ENCODE measurements at regions not wholly inside any gene's neighbourhood (a gene's known extent, or its start where the extent isn't known, plus 50 kb on each side); places are given as distances from the start of the nearest gene placed in this dataset.

- no peaks in the 10 kb centered on the region for H3K27me3 ChIP-seq (replicated peaks; ENCODE audit: insufficient read depth)
- H3K4me3 ChIP-seq, result no peak overlapping the region
- H3K4me1 ChIP-seq (ENCODE audit: insufficient read depth), result no peaks in the 10 kb centered on the region
- no peak overlapping the region for H2AFZ ChIP-seq
- H4K20me1 ChIP-seq (ENCODE audit: insufficient read depth), result no peaks in the 10 kb centered on the region
- no peak overlapping the region for H3K4me2 ChIP-seq (ENCODE audit: unreplicated experiment)
- no peaks in the 10 kb centered on the region for H3F3A ChIP-seq (ENCODE audit: insufficient read depth)
- no peaks in the 10 kb centered on the region for H3K9me3 ChIP-seq (ENCODE audit: low read depth)
- TF ChIP-seq EZH2 (IDR thresholded peaks at IDR 0.05; ENCODE audit: insufficient read depth, poor library complexity, severe bottlenecking) (no peak), EZH2phosphoT487 (IDR thresholded peaks at IDR 0.05; ENCODE audit: insufficient read depth, low read depth) (no peak)
- no peak for DNase-seq
- H3K36me3 ChIP-seq (ENCODE audit: low read depth), result no peaks in the 10 kb centered on the region
- 28 to 38% methylated on average over 4 of the region's 4 CpGs for WGBS, 2 experiments (ENCODE audit: low coverage in 1 of 2, low lambda C conversion rate in 2 of 2, missing lambda C conversion rate in 2 of 2)
- no peak overlapping the region for H3K9ac ChIP-seq
- no peaks in the 10 kb centered on the region for H3K9me2 ChIP-seq (ENCODE audit: insufficient read depth)
- no peak overlapping the region for H3K27ac ChIP-seq
- no peaks in the 10 kb centered on the region for H3K79me2 ChIP-seq (ENCODE audit: insufficient read depth)
- in situ Hi-C loops (cut with MboI), result no loop called here
These were observed 55.2 kb upstream of the KCNH8 start for GRCh38 chr3:19093084-19093483.

- H3K27ac ChIP-seq, result no peak overlapping the region
- in situ Hi-C loops (cut with MboI), result no loop called here
- TF ChIP-seq EZH2 (IDR thresholded peaks at IDR 0.05; ENCODE audit: insufficient read depth, poor library complexity, severe bottlenecking) (no peak), EZH2phosphoT487 (IDR thresholded peaks at IDR 0.05; ENCODE audit: insufficient read depth, low read depth) (no peak)
- DNase-seq, result no peak
- no peaks in the 10 kb centered on the region for H3K4me1 ChIP-seq (ENCODE audit: insufficient read depth)
- H2AFZ ChIP-seq, result no peak overlapping the region
- no peaks in the 10 kb centered on the region for H4K20me1 ChIP-seq (ENCODE audit: insufficient read depth)
- 32 to 35% methylated on average over 2 of the region's 2 CpGs for WGBS, 2 experiments (ENCODE audit: low coverage in 1 of 2, low lambda C conversion rate in 2 of 2, missing lambda C conversion rate in 2 of 2)
- H3K9me2 ChIP-seq (ENCODE audit: insufficient read depth), result 0 out of 2 replicates have a peak, but pooled peaks cover 4% of the 10 kb centered on the region
- no peak overlapping the region for H3K4me3 ChIP-seq
- no peaks in the 10 kb centered on the region for H3K36me3 ChIP-seq (ENCODE audit: low read depth)
- H3K79me2 ChIP-seq (ENCODE audit: insufficient read depth), result no peaks in the 10 kb centered on the region
- no peak overlapping the region for H3K9ac ChIP-seq
- H3K4me2 ChIP-seq (ENCODE audit: unreplicated experiment), result no peak overlapping the region
- H3F3A ChIP-seq (ENCODE audit: insufficient read depth), result no peaks in the 10 kb centered on the region
- no peaks in the 10 kb centered on the region for H3K27me3 ChIP-seq (replicated peaks; ENCODE audit: insufficient read depth)
- H3K9me3 ChIP-seq (ENCODE audit: low read depth), result no peaks in the 10 kb centered on the region
These were observed 70.9 kb upstream of the KCNH8 start for GRCh38 chr3:19077388-19077787.

- no peaks in the 10 kb centered on the region for H3F3A ChIP-seq (ENCODE audit: insufficient read depth)
- H4K20me1 ChIP-seq (ENCODE audit: insufficient read depth), result no peaks in the 10 kb centered on the region
- 11 to 17% methylated on average over 2 of the region's 2 CpGs for WGBS, 2 experiments (ENCODE audit: low coverage in 1 of 2, low lambda C conversion rate in 2 of 2, missing lambda C conversion rate in 2 of 2)
- in situ Hi-C loops (cut with MboI), result no loop called here
- no peaks in the 10 kb centered on the region for H3K9me3 ChIP-seq (ENCODE audit: low read depth)
- no peak overlapping the region for H3K27ac ChIP-seq
- no peaks in the 10 kb centered on the region for H3K79me2 ChIP-seq (ENCODE audit: insufficient read depth)
- no peak overlapping the region for H2AFZ ChIP-seq
- no peak for TF ChIP-seq EZH2 (IDR thresholded peaks at IDR 0.05; ENCODE audit: insufficient read depth, poor library complexity, severe bottlenecking)
- TF ChIP-seq EZH2phosphoT487 (IDR thresholded peaks at IDR 0.05; ENCODE audit: insufficient read depth, low read depth), result no peak
- H3K4me3 ChIP-seq, result no peak overlapping the region
- no peaks in the 10 kb centered on the region for H3K4me1 ChIP-seq (ENCODE audit: insufficient read depth)
- DNase-seq, result no peak
- 0 out of 2 replicates have a peak, but pooled peaks cover 4% of the 10 kb centered on the region for H3K9me2 ChIP-seq (ENCODE audit: insufficient read depth)
- H3K9ac ChIP-seq, result no peak overlapping the region
- H3K36me3 ChIP-seq (ENCODE audit: low read depth), result no peaks in the 10 kb centered on the region
- H3K4me2 ChIP-seq (ENCODE audit: unreplicated experiment), result no peak overlapping the region
- no peaks in the 10 kb centered on the region for H3K27me3 ChIP-seq (replicated peaks; ENCODE audit: insufficient read depth)
These were observed 73.3 kb upstream of the KCNH8 start for GRCh38 chr3:19075037-19075436.

- no peak overlapping the region for H3K4me3 ChIP-seq
- in situ Hi-C loops (cut with MboI), result no loop called here
- TF ChIP-seq EZH2 (IDR thresholded peaks at IDR 0.05; ENCODE audit: insufficient read depth, poor library complexity, severe bottlenecking), result no peak
- TF ChIP-seq EZH2phosphoT487 (IDR thresholded peaks at IDR 0.05; ENCODE audit: insufficient read depth, low read depth), result no peak
These were observed 73.9 kb upstream of the KCNH8 start for GRCh38 chr3:19074257-19074900.

More at GRCh38 chr3:19074257-19074900, 73.9 kb upstream of the KCNH8 start:
- Histone ChIP-seq H4K20me1 (ENCODE audit: insufficient read depth) (no peaks in the 10 kb centered on the region), H3K27ac (no peak overlapping the region), H3K36me3 (ENCODE audit: low read depth) (no peaks in the 10 kb centered on the region), H3K4me2 (ENCODE audit: unreplicated experiment) (no peak overlapping the region), H3F3A (ENCODE audit: insufficient read depth) (no peaks in the 10 kb centered on the region), H3K9me2 (ENCODE audit: insufficient read depth) (0 out of 2 replicates have a peak, but pooled peaks cover 4% of the 10 kb centered on the region), H3K9me3 (ENCODE audit: low read depth) (no peaks in the 10 kb centered on the region), H3K79me2 (ENCODE audit: insufficient read depth) (no peaks in the 10 kb centered on the region), H2AFZ (no peak overlapping the region), H3K4me1 (ENCODE audit: insufficient read depth) (no peaks in the 10 kb centered on the region), H3K27me3 (replicated peaks; ENCODE audit: insufficient read depth) (no peaks in the 10 kb centered on the region), H3K9ac (no peak overlapping the region)
- no peak for DNase-seq
- 11 to 18% methylated on average over 2 of the region's 2 CpGs for WGBS, 2 experiments (ENCODE audit: low coverage in 1 of 2, low lambda C conversion rate in 2 of 2, missing lambda C conversion rate in 2 of 2)

All from GM23248 (cell line).